ENCODE measurements at regions not wholly inside any gene's neighbourhood (a gene's known extent, or its start where the extent isn't known, plus 50 kb on each side); places are given as distances from the start of the nearest gene placed in this dataset.
"Not testable (repeated sequence)": the region's sequence is repeated elsewhere in the genome, so short reads cannot be mapped to it uniquely, and the experiment has no call there.

DNA sequence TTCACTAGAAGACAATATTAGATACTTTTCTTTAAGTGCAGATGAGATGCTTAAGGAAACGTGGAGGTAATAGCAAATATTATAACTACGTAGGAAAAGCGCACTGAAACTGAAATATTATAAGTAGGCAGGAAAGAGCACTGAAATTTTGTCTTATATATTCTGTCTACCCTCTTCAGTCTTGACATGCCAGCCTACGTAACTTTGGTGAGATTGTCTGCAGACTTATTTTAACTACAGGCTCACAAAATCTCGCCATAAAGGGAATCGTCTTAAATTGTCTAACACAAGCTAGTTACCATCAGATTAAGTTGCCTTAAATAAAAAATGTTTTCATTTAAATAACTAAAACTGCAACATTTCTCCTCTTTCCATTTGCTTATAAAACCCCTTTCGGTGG lies 280.1 kb upstream of the PTER start:
- Histone ChIP-seq H3K9me3 (replicated peaks in 1 of 3) (no peaks in the 10 kb centered on the region), H3K4me1 (replicated peaks in 1 of 2) (no peaks in the 10 kb centered on the region), H3K36me3 (replicated peaks in 1 of 2) (no peaks in the 10 kb centered on the region), H3K4me3 (no peak overlapping the region), H3K27ac (no peak overlapping the region), H3K27me3 (no peaks in the 10 kb centered on the region)
- intact Hi-C loops (cut with DNase I), result no loop called here
- TF ChIP-seq POLR2A (IDR thresholded peaks at IDR 0.05), result no peak
- TF ChIP-seq, protein P1, sequence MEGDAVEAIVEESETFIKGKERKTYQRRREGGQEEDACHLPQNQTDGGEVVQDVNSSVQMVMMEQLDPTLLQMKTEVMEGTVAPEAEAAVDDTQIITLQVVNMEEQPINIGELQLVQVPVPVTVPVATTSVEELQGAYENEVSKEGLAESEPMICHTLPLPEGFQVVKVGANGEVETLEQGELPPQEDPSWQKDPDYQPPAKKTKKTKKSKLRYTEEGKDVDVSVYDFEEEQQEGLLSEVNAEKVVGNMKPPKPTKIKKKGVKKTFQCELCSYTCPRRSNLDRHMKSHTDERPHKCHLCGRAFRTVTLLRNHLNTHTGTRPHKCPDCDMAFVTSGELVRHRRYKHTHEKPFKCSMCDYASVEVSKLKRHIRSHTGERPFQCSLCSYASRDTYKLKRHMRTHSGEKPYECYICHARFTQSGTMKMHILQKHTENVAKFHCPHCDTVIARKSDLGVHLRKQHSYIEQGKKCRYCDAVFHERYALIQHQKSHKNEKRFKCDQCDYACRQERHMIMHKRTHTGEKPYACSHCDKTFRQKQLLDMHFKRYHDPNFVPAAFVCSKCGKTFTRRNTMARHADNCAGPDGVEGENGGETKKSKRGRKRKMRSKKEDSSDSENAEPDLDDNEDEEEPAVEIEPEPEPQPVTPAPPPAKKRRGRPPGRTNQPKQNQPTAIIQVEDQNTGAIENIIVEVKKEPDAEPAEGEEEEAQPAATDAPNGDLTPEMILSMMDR (IDR thresholded peaks at IDR 0.05), result no peak
- no peak for DNase-seq
- 77 to 82% (median 79%) methylated on average over 7 of the region's 7 CpGs for WGBS, 4 donors

DNA sequence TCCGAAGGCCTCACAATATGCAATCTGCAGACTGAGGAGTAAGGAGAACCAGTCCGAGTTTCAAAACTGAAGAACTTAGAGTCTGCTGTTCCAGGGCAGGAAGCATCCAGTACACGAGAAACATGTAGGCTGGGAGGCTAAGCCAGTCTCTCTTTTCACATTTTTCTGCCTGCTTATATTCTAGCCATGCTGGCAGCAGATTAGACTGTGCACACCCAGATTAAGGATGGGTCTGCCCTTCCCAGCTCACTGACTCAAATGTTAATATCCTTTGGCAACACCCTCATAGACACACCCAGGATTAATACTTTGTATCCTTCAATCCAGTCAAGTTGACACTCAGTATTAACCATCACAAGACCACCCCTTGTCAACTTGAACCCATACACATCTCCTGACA lies 271.7 kb upstream of the PTER start:
- H3K4me1 ChIP-seq (replicated peaks in 1 of 2); DNase-seq; H3K27me3 ChIP-seq; H3K4me3 ChIP-seq; H3K27ac ChIP-seq; intact Hi-C loops (cut with DNase I); H3K36me3 ChIP-seq (replicated peaks in 1 of 2): not testable (repeated sequence)
- WGBS, 4 donors, result 68 to 78% (median 76%) methylated on average over 3 of the region's 3 CpGs
- H3K9me3 ChIP-seq (replicated peaks in 1 of 3), result peaks cover 0 to 11% (median 0%) of the 10 kb centered on the region in 3 donors

DNA sequence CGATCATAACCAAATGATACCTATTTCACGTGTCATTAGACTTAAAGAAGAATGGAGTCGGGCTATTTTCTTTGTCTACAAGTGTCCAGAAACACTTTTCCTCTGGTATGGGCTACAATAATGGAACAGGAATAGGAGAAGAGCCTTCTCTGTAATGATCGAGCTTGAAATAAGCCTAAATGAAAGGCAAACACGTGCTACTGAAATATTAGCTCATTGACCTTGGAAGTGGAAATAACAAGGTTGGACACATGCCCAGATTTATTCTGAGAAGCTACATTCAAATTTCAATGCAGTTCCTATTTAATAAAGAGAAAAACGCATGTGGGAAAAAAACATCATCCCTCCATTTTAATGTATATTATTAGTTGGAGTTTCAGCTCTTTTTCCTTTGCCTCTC lies 254.7 kb upstream of the PTER start:
- WGBS, 4 donors, result 44 to 47% (median 46%) methylated on average over 6 of the region's 6 CpGs
- DNase-seq, result no peak
- no peaks in the 10 kb centered on the region for H3K4me1 ChIP-seq (replicated peaks in 1 of 2)
- no peaks in the 10 kb centered on the region for H3K27me3 ChIP-seq
- intact Hi-C loops (cut with DNase I), result no loop called here
- no peak overlapping the region for H3K4me3 ChIP-seq
- H3K36me3 ChIP-seq (replicated peaks in 1 of 2), result no peaks in the 10 kb centered on the region
- TF ChIP-seq POLR2A (IDR thresholded peaks at IDR 0.05), result no peak
- TF ChIP-seq, protein P1 (IDR thresholded peaks at IDR 0.05), result no peak
- no peaks in the 10 kb centered on the region for H3K9me3 ChIP-seq (replicated peaks in 1 of 3)
- no peak overlapping the region for H3K27ac ChIP-seq

DNA sequence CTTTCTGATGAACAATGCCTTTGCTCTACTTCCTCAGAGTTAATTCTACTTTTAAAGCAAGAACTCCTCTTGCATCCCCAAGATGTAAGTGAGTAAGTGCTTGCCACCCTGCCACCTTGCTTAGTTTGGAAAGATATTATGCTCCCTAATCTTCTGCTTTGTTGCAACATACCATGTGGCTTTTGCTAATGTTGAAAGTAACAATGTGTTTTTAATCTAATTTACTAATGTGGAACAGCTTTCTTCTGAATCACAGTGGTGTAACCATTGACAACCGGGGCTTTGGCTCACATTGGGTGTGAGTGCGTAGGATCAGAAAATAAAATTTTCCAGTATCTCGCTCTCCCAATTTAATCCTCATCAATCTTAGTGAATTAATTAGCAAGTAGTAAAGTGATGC lies 254.1 kb upstream of the PTER start:
- Histone ChIP-seq H3K4me3 (no peak overlapping the region), H3K36me3 (replicated peaks in 1 of 2) (no peaks in the 10 kb centered on the region), H3K27me3 (no peaks in the 10 kb centered on the region), H3K27ac (no peak overlapping the region), H3K9me3 (replicated peaks in 1 of 3) (no peaks in the 10 kb centered on the region), H3K4me1 (replicated peaks in 1 of 2) (no peaks in the 10 kb centered on the region)
- intact Hi-C loops (cut with DNase I), result no loop called here
- TF ChIP-seq, protein P1 (IDR thresholded peaks at IDR 0.05), result no peak
- peak in 1 of 7 donors; percentile 52 for DNase-seq
- WGBS, 4 donors, result 75 to 91% (median 82%) methylated on average over 3 of the region's 3 CpGs

DNA sequence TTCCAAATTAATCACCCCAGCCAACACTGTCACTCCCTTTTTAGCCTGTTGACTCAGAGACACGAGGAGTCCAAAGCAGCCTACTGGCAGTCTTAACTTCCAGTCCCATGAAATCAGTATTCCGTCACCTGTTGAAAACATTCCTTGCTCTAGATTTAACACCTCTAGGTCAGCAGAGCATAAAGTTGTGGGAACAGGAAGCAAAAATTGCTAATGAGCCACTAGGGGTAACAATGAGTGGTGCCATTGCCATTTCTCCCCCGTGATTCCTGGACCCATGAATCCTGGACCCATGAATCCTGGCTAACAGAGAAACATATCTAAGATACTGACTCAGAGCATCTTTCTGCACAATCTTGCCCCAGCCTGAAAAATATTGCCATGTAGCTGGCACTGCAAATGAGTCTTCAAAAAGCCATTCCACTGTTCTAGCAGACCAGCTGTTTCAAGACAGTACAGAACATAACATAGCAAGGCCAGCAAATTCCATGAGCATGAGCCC lies 252.7 kb upstream of the PTER start:
- H3K4me3 ChIP-seq, result no peak overlapping the region
- DNase-seq, result no peak
- no peak for TF ChIP-seq POLR2A (IDR thresholded peaks at IDR 0.05)
- TF ChIP-seq, protein P1 (IDR thresholded peaks at IDR 0.05), result no peak
- no peak overlapping the region for H3K27ac ChIP-seq
- intact Hi-C loops (cut with DNase I), result no loop called here
- 83 to 90% (median 87%) methylated on average over 3 of the region's 3 CpGs for WGBS, 4 donors
- H3K9me3 ChIP-seq (replicated peaks in 1 of 3), result no peaks in the 10 kb centered on the region
- no peaks in the 10 kb centered on the region for H3K36me3 ChIP-seq (replicated peaks in 1 of 2)
- H3K4me1 ChIP-seq (replicated peaks in 1 of 2), result no peaks in the 10 kb centered on the region
- no peaks in the 10 kb centered on the region for H3K27me3 ChIP-seq
